Trophoblast cell (in vitro differentiated cells and primary cell): ENCODE measurements at regions not wholly inside any gene's neighbourhood (a gene's known extent, or its start where the extent isn't known, plus 50 kb on each side); places are given as distances from the start of the nearest gene placed in this dataset.
"Not testable (repeated sequence)": the region's sequence is repeated elsewhere in the genome, so short reads cannot be mapped to it uniquely, and the experiment has no call there.

Experiments used
- DNase-seq, 2 donors: peaks; one replicate each; pipeline ENCODE4 v3.0.0-alpha.2; 2016
- H2AFZ ChIP-seq: 2 replicates; pipeline ENCODE4 v1.6.1; 2013; ENCODE audit warnings: low read length, moderate library complexity, mild to moderate bottlenecking; ENCODE audit not compliant: insufficient read depth, poor library complexity
- H2AK5ac ChIP-seq: 2 replicates; pipeline ENCODE4 v1.6.1; 2013; ENCODE audit warnings: mild to moderate bottlenecking, low read length
- H2BK120ac ChIP-seq: 2 replicates; pipeline ENCODE4 v1.6.1; 2013; ENCODE audit warnings: low read length, mild to moderate bottlenecking, moderate library complexity; ENCODE audit not compliant: insufficient read depth, poor library complexity
- H2BK12ac ChIP-seq: 2 replicates; pipeline ENCODE4 v1.6.1; 2013; ENCODE audit warnings: mild to moderate bottlenecking, low read length, moderate library complexity
- H2BK5ac ChIP-seq: 2 replicates; pipeline ENCODE4 v1.6.1; 2013; ENCODE audit warnings: low read length, low read depth, moderate library complexity, mild to moderate bottlenecking; ENCODE audit not compliant: poor library complexity
- H3K14ac ChIP-seq: 2 replicates; pipeline ENCODE4 v1.6.1; 2013; ENCODE audit warnings: mild to moderate bottlenecking, low read length
- H3K18ac ChIP-seq: 2 replicates; pipeline ENCODE4 v1.6.1; 2013; ENCODE audit warnings: mild to moderate bottlenecking, low read length
- H3K23ac ChIP-seq: 2 replicates; pipeline ENCODE4 v1.6.1; 2013; ENCODE audit warnings: low read length
- H3K27ac ChIP-seq: 2 replicates; pipeline ENCODE4 v1.5.1; 2013; ENCODE audit warnings: low read depth, mild to moderate bottlenecking, inconsistent platforms, low read length, moderate library complexity
- H3K27me3 ChIP-seq: 2 replicates; pipeline ENCODE4 v1.6.1; 2013; ENCODE audit warnings: inconsistent platforms, mild to moderate bottlenecking, low read length, moderate library complexity; ENCODE audit not compliant: insufficient read depth
- H3K36me3 ChIP-seq, 2 experiments: 1 replicate in 1 of 2; 2 replicates in 1 of 2; pipeline ENCODE4 v1.6.1; 2013; ENCODE audit warnings: low read length in 2 of 2, mild to moderate bottlenecking in 2 of 2, moderate library complexity in 1 of 2; ENCODE audit not compliant: insufficient read depth in 2 of 2, control insufficient read depth in 1 of 2
- H3K4ac ChIP-seq: 2 replicates; pipeline ENCODE4 v1.6.1; 2013; ENCODE audit warnings: low read depth, mild to moderate bottlenecking, low read length, moderate library complexity
- H3K4me1 ChIP-seq, 2 experiments: 1 replicate in 1 of 2; 2 replicates in 1 of 2; pipeline ENCODE4 v1.6.1; 2013; ENCODE audit warnings: low read length in 2 of 2, mild to moderate bottlenecking in 2 of 2, moderate library complexity in 1 of 2; ENCODE audit not compliant: insufficient read depth in 2 of 2, control insufficient read depth in 1 of 2
- H3K4me2 ChIP-seq: 2 replicates; pipeline ENCODE4 v1.6.1; 2013; ENCODE audit warnings: inconsistent platforms, mild to moderate bottlenecking, low read length, moderate library complexity
- H3K4me3 ChIP-seq: 2 replicates; pipeline ENCODE4 v1.5.1; 2013; ENCODE audit warnings: mild to moderate bottlenecking, low read depth, low read length, inconsistent platforms
- H3K79me1 ChIP-seq: one replicate; pipeline ENCODE4 v1.6.1; 2013; ENCODE audit warnings: low read length
- H3K79me2 ChIP-seq: 2 replicates; pipeline ENCODE4 v1.6.1; 2013; ENCODE audit warnings: low read length, mild to moderate bottlenecking; ENCODE audit not compliant: control insufficient read depth, insufficient read depth, poor library complexity
- H3K9ac ChIP-seq: 2 replicates; pipeline ENCODE4 v1.6.1; 2013; ENCODE audit warnings: mild to moderate bottlenecking, low read length
- H3K9me3 ChIP-seq: 2 replicates; pipeline ENCODE4 v1.6.1; 2013; ENCODE audit warnings: low read depth, mild to moderate bottlenecking, control low read depth, inconsistent platforms, low read length; ENCODE audit not compliant: insufficient read depth
- H4K12ac ChIP-seq: 2 replicates; pipeline ENCODE4 v1.6.1; 2013; ENCODE audit warnings: low read depth, mild to moderate bottlenecking, low read length, moderate library complexity
- H4K8ac ChIP-seq: 2 replicates; pipeline ENCODE4 v1.6.1; 2013; ENCODE audit warnings: low read depth, mild to moderate bottlenecking, low read length, moderate library complexity
- H4K91ac ChIP-seq: one replicate; pipeline ENCODE4 v1.6.1; 2013; ENCODE audit warnings: low read depth, mild to moderate bottlenecking, low read length, moderate library complexity
- WGBS: extraction: QIAGEN DNeasy Blood & Tissue Kit; methylation state at CpG from one replicate; pipeline ENCODE4 v1.1.7; 2013; ENCODE audit warnings: missing lambda C conversion rate; ENCODE audit not compliant: insufficient read length, insufficient coverage; ENCODE audit errors: extremely low coverage; 5-methylcytosine and 5-hydroxymethylcytosine counted together

DNA sequence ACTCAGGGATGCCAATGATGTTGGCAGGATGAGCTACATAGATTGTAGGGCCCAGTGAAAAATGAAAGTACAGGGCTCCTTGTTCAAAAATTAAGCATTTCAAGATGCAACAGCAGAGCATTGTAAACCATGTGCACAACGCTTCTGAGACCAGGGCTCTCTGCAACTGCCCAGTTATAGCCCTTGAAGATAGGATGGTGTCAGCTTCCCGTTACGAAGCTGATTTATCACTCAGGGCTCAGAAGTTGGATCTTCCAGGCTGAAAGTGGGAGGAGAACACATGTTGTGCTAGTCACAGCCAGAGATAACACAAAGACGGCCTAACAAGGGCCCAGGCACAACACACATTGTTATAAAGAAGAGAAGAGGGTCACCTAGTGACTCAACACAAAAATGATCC is 466.7 kb downstream of the TUBA3C start:
- H2BK12ac ChIP-seq: no peak overlapping the region
- H3K23ac ChIP-seq: no peak overlapping the region
- no peak overlapping the region for H4K12ac ChIP-seq
- H3K4me3 ChIP-seq: no peak overlapping the region
- H3K79me1 ChIP-seq: no peaks in the 10 kb centered on the region
- H3K9me3 ChIP-seq: peaks cover 4% of the 10 kb centered on the region
- H2AFZ ChIP-seq: no peak overlapping the region
- no peak overlapping the region for H2BK120ac ChIP-seq
- WGBS: no CpG with 5 or more reads among the region's 4 CpGs
- H4K91ac ChIP-seq: no peak overlapping the region
- H3K14ac ChIP-seq: no peak overlapping the region
- no peak overlapping the region for H2BK5ac ChIP-seq
- no peaks in the 10 kb centered on the region for H3K79me2 ChIP-seq
- H3K9ac ChIP-seq: no peak overlapping the region
- H4K8ac ChIP-seq: no peak overlapping the region
- H3K18ac ChIP-seq: no peak overlapping the region
- no peaks in the 10 kb centered on the region for H3K36me3 ChIP-seq
- H3K4me1 ChIP-seq: no peaks in the 10 kb centered on the region
- H3K27ac ChIP-seq: no peak overlapping the region
- H2AK5ac ChIP-seq: no peak overlapping the region
- no peaks in the 10 kb centered on the region for H3K27me3 ChIP-seq
- H3K4me2 ChIP-seq: no peak overlapping the region
- no peak for DNase-seq
- no peak overlapping the region for H3K4ac ChIP-seq

DNA sequence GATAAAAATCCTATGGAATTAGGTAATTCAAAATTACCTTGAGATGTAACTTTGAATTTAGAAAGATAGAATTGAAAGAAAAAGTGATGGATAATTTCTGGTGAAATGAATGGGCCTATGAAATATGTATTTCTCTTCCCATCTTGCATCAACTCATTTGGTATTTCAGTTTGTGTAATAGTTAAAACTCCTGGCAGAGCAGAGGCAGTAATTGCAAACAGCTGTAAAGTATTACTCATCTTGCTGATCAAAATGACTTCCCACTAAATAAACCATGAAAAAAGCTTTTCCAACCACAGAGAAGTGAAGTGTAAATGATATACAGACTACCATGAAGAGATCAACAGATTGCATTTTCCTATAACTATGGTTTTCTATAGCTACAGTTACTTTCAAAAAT is 471.0 kb downstream of the TUBA3C start:
- not testable (repeated sequence) for H4K91ac ChIP-seq, H4K8ac ChIP-seq, H3K18ac ChIP-seq, H2AK5ac ChIP-seq, H3K4me3 ChIP-seq, H4K12ac ChIP-seq, H2BK12ac ChIP-seq, H3K9ac ChIP-seq, H3K79me2 ChIP-seq, H2BK120ac ChIP-seq, H3K79me1 ChIP-seq, H3K4me1 ChIP-seq, H2BK5ac ChIP-seq, H3K23ac ChIP-seq, H3K27ac ChIP-seq, H3K4me2 ChIP-seq, DNase-seq, H2AFZ ChIP-seq, H3K9me3 ChIP-seq, H3K14ac ChIP-seq, H3K4ac ChIP-seq, H3K36me3 ChIP-seq, H3K27me3 ChIP-seq

DNA sequence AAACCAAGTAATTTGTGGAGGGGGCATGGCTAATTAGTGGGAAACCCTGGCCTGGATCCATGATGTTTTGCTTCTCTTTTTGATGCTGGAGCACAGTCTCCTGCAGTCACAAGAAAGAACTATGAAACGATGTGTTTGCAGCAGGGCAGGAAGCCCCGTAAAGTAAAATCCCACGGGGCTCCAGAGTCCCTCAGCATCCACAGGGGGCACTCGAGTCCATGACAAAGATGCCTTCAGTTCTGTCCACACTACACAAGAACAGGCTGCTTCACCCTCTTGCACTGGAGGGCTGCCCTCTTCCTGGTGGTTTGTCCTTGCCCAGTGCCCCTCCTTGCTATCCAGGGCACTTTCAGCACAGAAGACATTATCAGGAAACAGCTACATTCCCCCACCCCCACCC is 475.1 kb downstream of the TUBA3C start:
- not testable (repeated sequence) for H3K9ac ChIP-seq, H2AFZ ChIP-seq, H2BK12ac ChIP-seq, H3K27ac ChIP-seq, H2BK5ac ChIP-seq, H3K4ac ChIP-seq, H2AK5ac ChIP-seq, H3K36me3 ChIP-seq, H4K91ac ChIP-seq, H4K8ac ChIP-seq, H3K9me3 ChIP-seq, H2BK120ac ChIP-seq, H3K18ac ChIP-seq, H3K79me1 ChIP-seq, H3K4me1 ChIP-seq, H3K23ac ChIP-seq, H3K4me3 ChIP-seq, H3K14ac ChIP-seq, H3K27me3 ChIP-seq, H3K4me2 ChIP-seq, H4K12ac ChIP-seq, H3K79me2 ChIP-seq
- DNase-seq: peak in 1 of 2 donors; percentile 23
- WGBS: no CpG with 5 or more reads among the region's 4 CpGs

DNA sequence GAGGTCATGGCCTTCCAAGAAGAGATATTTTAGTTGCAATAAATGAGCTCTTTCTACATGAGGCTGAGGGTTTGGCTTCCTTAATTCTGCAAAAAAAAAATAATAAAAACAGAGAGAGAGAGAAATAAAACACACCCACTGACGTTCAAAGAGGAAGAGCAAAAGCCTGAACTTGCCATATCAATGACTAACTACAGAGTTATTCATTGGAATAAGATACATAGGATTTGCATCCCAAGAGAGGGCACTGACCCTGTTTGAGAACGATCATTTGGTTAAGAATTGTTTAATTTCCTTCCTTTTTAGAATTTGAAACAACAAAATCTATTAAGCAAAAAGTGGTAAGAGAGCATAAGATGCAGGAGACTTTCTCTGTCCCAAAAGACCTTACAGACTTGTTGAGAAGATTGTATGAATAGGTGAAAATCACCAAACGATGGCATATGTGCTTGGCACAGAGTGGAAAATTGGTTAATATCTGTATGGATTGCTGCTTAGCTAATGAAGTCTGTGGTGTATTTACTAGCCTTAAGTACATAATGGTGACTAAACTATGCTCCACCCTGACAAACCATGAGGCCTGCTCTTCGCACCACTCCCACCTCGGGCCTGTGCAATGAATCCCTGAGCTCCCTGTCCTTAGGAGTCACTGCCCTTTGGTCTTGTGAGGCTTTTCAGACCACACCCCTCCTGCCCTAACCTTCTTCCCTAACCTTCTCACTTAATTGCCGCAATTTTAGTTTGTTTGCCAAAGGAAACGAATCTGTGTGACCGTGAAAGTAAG is 479.0 kb downstream of the TUBA3C start:
- not testable (repeated sequence) for H2AFZ ChIP-seq, H3K4me1 ChIP-seq, H4K12ac ChIP-seq, H3K18ac ChIP-seq, H3K36me3 ChIP-seq, H2AK5ac ChIP-seq, H2BK5ac ChIP-seq, H3K27me3 ChIP-seq, H4K8ac ChIP-seq, DNase-seq, H3K4me2 ChIP-seq, H3K4me3 ChIP-seq, H4K91ac ChIP-seq, H3K9ac ChIP-seq, H3K23ac ChIP-seq, H3K27ac ChIP-seq, H2BK12ac ChIP-seq, H3K79me1 ChIP-seq, H3K79me2 ChIP-seq, H3K4ac ChIP-seq, H3K14ac ChIP-seq, H2BK120ac ChIP-seq
- no CpG with 5 or more reads among the region's 8 CpGs for WGBS
- H3K9me3 ChIP-seq: peaks cover 14% of the 10 kb centered on the region
